ENCODE measurements at regions not wholly inside any gene's neighbourhood (a gene's known extent, or its start where the extent isn't known, plus 50 kb on each side); places are given as distances from the start of the nearest gene placed in this dataset.

DNA sequence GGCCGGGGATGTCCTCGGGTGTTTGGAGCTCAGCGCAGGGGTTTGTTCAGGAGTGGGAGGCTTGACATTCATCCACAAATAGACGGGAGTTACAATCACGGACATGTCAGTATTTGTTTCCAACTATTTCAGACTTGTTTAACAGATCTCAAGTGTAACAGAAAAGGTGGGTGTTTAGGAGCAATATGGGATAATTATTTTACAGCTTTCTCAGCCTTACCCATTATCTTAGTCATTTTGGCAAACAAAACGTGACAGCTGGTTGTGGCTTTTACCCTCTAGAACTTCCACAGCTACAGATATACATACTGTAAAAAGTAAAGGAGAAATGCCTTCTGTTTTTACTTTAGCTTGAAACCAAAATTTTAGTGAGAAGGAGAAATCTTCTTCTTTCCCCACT, 178.7 kb upstream of the TMEM45B start (continued):
- TF ChIP-seq ZNF565 (CRISPR knock-in tag; conservative IDR thresholded peaks at IDR 0.05; ENCODE audit: low read depth): no peak

DNA sequence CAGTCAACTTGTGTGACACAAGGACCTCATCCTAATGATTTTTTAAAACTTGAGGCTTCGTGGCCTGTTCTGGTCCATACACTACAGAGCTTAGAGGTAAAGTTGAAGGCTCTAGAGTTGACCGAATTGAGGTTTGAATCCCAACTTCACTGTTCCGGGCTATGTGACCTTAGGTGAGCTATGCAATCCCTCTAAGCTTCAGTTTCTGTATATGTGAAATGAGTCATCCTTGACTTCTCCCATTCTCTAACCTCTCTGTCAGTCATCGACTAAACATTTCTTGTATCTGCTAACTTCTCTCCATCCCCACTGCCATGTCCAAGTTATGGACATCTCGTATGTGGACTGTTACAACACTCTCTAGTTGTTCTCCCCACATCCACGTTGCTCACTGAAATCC, 178.2 kb upstream of the TMEM45B start:
- no peak for TF ChIP-seq TOX (CRISPR knock-in tag; IDR thresholded peaks at IDR 0.05; ENCODE audit: borderline replicate concordance)
- no peak for TF ChIP-seq ESRRG (CRISPR knock-in tag; IDR thresholded peaks at IDR 0.05)
- no peak for TF ChIP-seq ZFP3 (CRISPR knock-in tag; IDR thresholded peaks at IDR 0.05)
- no peak for TF ChIP-seq ZNF70 (CRISPR knock-in tag; IDR thresholded peaks at IDR 0.05)
- TF ChIP-seq ARNTL (CRISPR knock-in tag; IDR thresholded peaks at IDR 0.05; ENCODE audit: borderline replicate concordance, low read depth): no peak
- ATAC-seq: 0 out of 3 replicates have a peak, but pooled peaks have one; percentile 5

DNA sequence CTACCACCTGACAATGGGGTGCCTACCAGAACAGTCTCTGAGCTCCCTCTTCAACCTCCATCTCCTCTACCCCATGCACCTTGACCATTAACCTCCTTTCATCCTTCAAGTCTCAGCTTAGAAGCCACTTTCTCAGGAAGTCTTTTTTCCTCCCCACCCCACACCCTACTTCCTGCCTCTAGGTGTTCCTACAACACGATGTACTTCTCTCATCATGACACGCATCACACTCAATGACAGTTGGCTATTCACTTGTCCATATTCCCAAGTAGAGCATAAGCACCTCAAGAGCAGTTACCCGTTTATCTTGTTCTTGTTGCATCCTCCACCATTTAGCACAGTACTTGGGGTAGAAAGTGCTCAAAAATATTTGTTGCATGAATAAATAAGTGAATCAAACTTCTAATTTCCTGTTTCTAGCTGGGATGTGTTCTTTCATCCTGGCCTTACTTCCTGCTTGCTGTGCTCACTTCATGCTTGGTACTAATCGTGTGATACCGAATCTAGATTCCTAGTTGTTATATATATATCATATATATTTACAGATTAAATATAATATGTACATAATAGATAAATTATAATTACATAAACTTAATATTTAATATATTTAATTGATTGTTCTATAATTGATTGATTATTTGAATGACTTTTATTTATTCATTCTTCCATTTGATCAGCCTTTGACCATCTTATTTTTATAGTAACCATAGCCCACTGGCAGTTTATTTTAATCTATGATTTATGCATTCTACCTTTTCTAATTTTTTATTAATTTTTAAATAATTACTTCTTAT, 177.5 kb upstream of the TMEM45B start:
- ATAC-seq: no peak

DNA sequence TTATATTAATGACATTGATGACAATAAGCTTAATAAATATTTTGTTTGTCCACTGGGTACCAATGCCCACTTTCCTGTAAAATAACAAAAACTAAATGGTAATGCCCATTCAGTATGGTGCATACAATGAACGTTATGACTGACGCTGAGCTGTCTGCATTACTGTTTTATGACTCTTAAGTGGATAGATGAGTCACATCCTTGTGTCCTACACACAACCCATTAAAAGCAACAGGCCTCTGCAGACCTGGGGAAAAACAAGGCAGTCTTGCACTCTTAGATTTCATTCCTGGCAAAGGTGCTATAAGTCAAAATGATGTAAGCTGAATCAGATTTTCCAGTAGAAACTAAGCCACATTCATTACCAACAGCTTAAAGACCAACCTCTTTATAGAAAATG, 176.3 kb upstream of the TMEM45B start:
- peak; percentile 94 for ATAC-seq
- peak; percentile 90 for TF ChIP-seq ISL1 (CRISPR knock-in tag; IDR thresholded peaks at IDR 0.05)
- TF ChIP-seq ZC3H10 (CRISPR knock-in tag; IDR thresholded peaks at IDR 0.05): peak; percentile 86
- TF ChIP-seq, protein P1, sequence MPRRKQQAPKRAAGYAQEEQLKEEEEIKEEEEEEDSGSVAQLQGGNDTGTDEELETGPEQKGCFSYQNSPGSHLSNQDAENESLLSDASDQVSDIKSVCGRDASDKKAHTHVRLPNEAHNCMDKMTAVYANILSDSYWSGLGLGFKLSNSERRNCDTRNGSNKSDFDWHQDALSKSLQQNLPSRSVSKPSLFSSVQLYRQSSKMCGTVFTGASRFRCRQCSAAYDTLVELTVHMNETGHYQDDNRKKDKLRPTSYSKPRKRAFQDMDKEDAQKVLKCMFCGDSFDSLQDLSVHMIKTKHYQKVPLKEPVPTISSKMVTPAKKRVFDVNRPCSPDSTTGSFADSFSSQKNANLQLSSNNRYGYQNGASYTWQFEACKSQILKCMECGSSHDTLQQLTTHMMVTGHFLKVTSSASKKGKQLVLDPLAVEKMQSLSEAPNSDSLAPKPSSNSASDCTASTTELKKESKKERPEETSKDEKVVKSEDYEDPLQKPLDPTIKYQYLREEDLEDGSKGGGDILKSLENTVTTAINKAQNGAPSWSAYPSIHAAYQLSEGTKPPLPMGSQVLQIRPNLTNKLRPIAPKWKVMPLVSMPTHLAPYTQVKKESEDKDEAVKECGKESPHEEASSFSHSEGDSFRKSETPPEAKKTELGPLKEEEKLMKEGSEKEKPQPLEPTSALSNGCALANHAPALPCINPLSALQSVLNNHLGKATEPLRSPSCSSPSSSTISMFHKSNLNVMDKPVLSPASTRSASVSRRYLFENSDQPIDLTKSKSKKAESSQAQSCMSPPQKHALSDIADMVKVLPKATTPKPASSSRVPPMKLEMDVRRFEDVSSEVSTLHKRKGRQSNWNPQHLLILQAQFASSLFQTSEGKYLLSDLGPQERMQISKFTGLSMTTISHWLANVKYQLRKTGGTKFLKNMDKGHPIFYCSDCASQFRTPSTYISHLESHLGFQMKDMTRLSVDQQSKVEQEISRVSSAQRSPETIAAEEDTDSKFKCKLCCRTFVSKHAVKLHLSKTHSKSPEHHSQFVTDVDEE (CRISPR knock-in tag; IDR thresholded peaks at IDR 0.05): no peak
- TF ChIP-seq CSDC2 (CRISPR knock-in tag; IDR thresholded peaks at IDR 0.05): peak; percentile 27; the same call in 1 of the 2 replicates
- TF ChIP-seq RARB (CRISPR knock-in tag; IDR thresholded peaks at IDR 0.05): 0 out of 2 replicates have a peak, but pooled peaks have one; percentile 26
- TF ChIP-seq TOX (CRISPR knock-in tag; IDR thresholded peaks at IDR 0.05; ENCODE audit: borderline replicate concordance): peak; percentile 88; the same call in 1 of the 2 replicates

More for the DNA sequence above, 177.5 kb upstream of the TMEM45B start:
- TF ChIP-seq TOX (CRISPR knock-in tag; IDR thresholded peaks at IDR 0.05; ENCODE audit: borderline replicate concordance) (no peak), ZFP30 (CRISPR knock-in tag; IDR thresholded peaks at IDR 0.05) (no peak), CSDC2 (CRISPR knock-in tag; IDR thresholded peaks at IDR 0.05) (no peak), PPARA (CRISPR knock-in tag; IDR thresholded peaks at IDR 0.05; ENCODE audit: borderline replicate concordance) (no peak), ZNF8 (CRISPR knock-in tag; IDR thresholded peaks at IDR 0.05) (no peak), BACH2 (CRISPR knock-in tag; IDR thresholded peaks at IDR 0.05; ENCODE audit: borderline replicate concordance) (no peak), ZNF565 (CRISPR knock-in tag; conservative IDR thresholded peaks at IDR 0.05; ENCODE audit: low read depth) (no peak), OSR1 (CRISPR knock-in tag; IDR thresholded peaks at IDR 0.05) (no peak), ZFP3 (CRISPR knock-in tag; IDR thresholded peaks at IDR 0.05) (no peak), ZNF70 (CRISPR knock-in tag; IDR thresholded peaks at IDR 0.05) (no peak)
- TF ChIP-seq, protein P2, sequence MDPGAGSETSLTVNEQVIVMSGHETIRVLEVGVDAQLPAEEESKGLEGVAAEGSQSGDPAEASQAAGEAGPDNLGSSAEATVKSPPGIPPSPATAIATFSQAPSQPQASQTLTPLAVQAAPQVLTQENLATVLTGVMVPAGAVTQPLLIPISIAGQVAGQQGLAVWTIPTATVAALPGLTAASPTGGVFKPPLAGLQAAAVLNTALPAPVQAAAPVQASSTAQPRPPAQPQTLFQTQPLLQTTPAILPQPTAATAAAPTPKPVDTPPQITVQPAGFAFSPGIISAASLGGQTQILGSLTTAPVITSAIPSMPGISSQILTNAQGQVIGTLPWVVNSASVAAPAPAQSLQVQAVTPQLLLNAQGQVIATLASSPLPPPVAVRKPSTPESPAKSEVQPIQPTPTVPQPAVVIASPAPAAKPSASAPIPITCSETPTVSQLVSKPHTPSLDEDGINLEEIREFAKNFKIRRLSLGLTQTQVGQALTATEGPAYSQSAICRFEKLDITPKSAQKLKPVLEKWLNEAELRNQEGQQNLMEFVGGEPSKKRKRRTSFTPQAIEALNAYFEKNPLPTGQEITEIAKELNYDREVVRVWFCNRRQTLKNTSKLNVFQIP (CRISPR knock-in tag; IDR thresholded peaks at IDR 0.05; ENCODE audit: borderline replicate concordance, low read depth): no peak
- TF ChIP-seq, protein P1 (CRISPR knock-in tag; IDR thresholded peaks at IDR 0.05): no peak
- TF ChIP-seq, protein P3, sequence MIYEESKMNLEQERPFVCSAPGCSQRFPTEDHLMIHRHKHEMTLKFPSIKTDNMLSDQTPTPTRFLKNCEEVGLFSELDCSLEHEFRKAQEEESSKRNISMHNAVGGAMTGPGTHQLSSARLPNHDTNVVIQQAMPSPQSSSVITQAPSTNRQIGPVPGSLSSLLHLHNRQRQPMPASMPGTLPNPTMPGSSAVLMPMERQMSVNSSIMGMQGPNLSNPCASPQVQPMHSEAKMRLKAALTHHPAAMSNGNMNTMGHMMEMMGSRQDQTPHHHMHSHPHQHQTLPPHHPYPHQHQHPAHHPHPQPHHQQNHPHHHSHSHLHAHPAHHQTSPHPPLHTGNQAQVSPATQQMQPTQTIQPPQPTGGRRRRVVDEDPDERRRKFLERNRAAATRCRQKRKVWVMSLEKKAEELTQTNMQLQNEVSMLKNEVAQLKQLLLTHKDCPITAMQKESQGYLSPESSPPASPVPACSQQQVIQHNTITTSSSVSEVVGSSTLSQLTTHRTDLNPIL (CRISPR knock-in tag; IDR thresholded peaks at IDR 0.05; ENCODE audit: low read depth): no peak
- TF ChIP-seq, protein P4, sequence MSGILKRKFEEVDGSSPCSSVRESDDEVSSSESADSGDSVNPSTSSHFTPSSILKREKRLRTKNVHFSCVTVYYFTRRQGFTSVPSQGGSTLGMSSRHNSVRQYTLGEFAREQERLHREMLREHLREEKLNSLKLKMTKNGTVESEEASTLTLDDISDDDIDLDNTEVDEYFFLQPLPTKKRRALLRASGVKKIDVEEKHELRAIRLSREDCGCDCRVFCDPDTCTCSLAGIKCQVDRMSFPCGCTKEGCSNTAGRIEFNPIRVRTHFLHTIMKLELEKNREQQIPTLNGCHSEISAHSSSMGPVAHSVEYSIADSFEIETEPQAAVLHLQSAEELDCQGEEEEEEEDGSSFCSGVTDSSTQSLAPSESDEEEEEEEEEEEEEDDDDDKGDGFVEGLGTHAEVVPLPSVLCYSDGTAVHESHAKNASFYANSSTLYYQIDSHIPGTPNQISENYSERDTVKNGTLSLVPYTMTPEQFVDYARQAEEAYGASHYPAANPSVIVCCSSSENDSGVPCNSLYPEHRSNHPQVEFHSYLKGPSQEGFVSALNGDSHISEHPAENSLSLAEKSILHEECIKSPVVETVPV (CRISPR knock-in tag; IDR thresholded peaks at IDR 0.05): no peak
